ENCODE measurements at regions not wholly inside any gene's neighbourhood (a gene's known extent, or its start where the extent isn't known, plus 50 kb on each side); places are given as distances from the start of the nearest gene placed in this dataset.

DNA sequence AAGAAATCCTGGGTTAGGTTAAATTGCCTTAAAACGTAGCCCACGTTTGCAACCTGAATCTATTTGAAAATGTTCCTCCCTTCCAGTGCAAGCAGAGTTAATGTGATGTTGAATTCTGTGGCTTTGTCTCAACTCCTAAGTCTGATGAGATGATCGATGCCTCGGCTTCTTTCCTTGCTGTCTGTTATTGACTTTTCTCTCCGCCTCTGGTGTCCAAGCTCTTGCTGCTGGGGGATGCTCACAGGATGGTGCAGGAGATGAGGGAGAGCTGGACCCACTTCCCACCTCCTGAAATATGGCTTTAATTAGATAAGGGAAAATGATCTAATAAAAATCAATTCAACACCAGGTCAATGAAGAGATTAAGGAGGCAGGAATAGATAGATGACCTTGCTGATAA is 407.9 kb upstream of the RGMA start (continued):
- TF ChIP-seq ZC3H8 (IDR thresholded peaks at IDR 0.05): no peak
- no peak for TF ChIP-seq KLF13 (tag; IDR thresholded peaks at IDR 0.05; ENCODE audit: borderline replicate concordance, low read depth)
- TF ChIP-seq ZNF133 (CRISPR knock-in tag; IDR thresholded peaks at IDR 0.05): no peak
- no peak for TF ChIP-seq POLR2B (IDR thresholded peaks at IDR 0.05; ENCODE audit: low read depth, partially characterized antibody)
- TF ChIP-seq, protein P1, sequence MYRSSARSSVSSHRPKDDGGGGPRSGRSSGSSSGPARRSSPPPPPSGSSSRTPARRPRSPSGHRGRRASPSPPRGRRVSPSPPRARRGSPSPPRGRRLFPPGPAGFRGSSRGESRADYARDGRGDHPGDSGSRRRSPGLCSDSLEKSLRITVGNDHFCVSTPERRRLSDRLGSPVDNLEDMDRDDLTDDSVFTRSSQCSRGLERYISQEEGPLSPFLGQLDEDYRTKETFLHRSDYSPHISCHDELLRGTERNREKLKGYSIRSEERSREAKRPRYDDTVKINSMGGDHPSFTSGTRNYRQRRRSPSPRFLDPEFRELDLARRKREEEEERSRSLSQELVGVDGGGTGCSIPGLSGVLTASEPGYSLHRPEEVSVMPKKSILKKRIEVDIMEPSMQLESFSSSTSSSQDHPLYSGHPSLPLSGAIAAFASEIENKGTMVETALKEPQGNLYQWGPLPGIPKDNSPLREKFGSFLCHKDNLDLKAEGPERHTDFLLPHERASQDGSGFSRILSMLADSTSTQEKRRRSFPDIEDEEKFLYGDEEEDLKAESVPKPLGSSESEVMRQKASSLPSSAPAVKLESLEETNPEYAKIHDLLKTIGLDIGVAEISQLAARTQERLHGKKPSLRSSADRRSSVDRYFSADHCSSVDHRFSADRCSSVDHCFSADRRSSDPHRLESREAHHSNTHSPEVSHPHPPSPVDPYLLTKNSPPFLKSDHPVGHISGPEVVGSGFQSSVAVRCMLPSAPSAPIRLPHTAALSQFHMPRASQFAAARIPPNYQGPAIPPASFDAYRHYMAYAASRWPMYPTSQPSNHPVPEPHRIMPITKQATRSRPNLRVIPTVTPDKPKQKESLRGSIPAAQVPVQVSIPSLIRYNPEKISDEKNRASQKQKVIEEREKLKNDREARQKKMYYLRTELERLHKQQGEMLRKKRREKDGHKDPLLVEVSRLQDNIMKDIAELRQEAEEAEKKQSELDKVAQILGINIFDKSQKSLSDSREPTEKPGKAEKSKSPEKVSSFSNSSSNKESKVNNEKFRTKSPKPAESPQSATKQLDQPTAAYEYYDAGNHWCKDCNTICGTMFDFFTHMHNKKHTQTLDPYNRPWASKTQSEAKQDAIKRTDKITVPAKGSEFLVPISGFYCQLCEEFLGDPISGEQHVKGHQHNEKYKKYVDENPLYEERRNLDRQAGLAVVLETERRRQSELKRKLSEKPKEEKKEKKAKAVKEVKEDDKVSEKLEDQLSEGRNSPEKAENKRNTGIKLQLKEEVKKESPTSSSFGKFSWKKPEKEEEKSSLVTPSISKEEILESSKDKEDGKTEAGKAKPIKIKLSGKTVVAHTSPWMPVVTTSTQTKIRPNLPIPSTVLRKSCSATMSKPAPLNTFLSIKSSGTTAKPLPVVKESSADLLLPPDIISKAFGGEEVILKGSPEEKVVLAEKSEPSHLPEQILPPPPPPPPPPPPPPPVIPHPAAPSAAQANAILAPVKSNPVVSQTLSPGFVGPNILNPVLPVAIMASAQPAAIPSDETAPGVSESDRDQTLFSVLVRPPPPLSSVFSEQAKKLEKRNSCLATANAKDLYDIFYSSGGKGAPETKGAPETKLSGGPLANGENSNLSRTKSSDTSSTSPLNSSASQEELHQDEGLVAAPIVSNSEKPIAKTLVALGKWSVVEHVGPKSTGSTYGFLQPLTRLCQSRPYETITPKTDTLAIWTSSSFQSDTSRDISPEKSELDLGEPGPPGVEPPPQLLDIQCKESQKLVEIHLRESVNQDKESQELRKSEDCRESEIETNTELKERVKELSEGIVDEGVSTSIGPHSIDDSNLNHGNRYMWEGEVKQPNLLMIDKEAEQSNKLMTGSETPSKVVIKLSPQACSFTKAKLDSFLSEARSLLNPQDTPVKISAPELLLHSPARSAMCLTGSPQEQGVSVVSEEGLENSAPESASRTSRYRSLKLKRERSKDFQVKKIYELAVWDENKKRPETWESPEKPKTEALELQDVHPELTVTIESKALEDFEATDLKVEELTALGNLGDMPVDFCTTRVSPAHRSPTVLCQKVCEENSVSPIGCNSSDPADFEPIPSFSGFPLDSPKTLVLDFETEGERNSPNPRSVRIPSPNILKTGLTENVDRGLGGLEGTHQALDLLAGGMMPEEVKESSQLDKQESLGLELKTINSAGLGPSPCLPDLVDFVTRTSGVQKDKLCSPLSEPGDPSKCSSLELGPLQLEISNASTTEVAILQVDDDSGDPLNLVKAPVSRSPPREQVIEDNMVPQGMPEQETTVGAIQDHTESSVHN (IDR thresholded peaks at IDR 0.05; ENCODE audit: borderline replicate concordance in 1 of 2, low read depth in 1 of 2): no peak
- no peak for TF ChIP-seq MCM7 (IDR thresholded peaks at IDR 0.05)
- TF ChIP-seq ZNF699 (CRISPR knock-in tag; IDR thresholded peaks at IDR 0.05; ENCODE audit: insufficient replicate concordance): no peak
- no peak for TF ChIP-seq CCAR2 (IDR thresholded peaks at IDR 0.05; ENCODE audit: low read depth, low read length)

Data from K562 (cell line).